ENCODE measurements at regions not wholly inside any gene's neighbourhood (a gene's known extent, or its start where the extent isn't known, plus 50 kb on each side); places are given as distances from the start of the nearest gene placed in this dataset.

DNA sequence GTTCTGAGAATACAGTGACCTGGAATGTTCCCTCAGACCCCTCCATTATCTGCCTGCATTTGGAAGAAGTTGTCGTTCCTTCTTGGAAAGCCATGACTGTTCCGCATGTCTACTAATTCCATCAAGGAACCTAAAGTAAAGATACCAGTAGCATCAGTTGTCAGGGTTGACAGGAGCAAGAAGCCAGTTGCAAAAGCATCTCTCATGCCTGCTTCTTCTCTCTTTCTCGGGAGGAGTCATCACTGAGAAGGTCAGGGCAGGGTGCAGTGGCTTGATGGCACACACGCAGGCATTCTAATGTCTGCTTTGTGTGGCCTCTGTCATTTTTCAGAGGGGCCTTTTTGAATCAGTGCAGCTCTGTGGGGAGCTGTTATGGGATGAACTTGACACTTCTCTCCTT is 276.6 kb upstream of the TPM1 start:
- no peak for TF ChIP-seq YY1 (IDR thresholded peaks at IDR 0.05; ENCODE audit: low read depth)
- TF ChIP-seq FOXM1 (IDR thresholded peaks at IDR 0.05; ENCODE audit: borderline replicate concordance, low read depth): no peak
- TF ChIP-seq EP300 (IDR thresholded peaks at IDR 0.05; ENCODE audit: borderline replicate concordance): no peak
- TF ChIP-seq, protein P1, sequence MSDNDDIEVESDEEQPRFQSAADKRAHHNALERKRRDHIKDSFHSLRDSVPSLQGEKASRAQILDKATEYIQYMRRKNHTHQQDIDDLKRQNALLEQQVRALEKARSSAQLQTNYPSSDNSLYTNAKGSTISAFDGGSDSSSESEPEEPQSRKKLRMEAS (IDR thresholded peaks at IDR 0.05): no peak
- TF ChIP-seq, protein P2, sequence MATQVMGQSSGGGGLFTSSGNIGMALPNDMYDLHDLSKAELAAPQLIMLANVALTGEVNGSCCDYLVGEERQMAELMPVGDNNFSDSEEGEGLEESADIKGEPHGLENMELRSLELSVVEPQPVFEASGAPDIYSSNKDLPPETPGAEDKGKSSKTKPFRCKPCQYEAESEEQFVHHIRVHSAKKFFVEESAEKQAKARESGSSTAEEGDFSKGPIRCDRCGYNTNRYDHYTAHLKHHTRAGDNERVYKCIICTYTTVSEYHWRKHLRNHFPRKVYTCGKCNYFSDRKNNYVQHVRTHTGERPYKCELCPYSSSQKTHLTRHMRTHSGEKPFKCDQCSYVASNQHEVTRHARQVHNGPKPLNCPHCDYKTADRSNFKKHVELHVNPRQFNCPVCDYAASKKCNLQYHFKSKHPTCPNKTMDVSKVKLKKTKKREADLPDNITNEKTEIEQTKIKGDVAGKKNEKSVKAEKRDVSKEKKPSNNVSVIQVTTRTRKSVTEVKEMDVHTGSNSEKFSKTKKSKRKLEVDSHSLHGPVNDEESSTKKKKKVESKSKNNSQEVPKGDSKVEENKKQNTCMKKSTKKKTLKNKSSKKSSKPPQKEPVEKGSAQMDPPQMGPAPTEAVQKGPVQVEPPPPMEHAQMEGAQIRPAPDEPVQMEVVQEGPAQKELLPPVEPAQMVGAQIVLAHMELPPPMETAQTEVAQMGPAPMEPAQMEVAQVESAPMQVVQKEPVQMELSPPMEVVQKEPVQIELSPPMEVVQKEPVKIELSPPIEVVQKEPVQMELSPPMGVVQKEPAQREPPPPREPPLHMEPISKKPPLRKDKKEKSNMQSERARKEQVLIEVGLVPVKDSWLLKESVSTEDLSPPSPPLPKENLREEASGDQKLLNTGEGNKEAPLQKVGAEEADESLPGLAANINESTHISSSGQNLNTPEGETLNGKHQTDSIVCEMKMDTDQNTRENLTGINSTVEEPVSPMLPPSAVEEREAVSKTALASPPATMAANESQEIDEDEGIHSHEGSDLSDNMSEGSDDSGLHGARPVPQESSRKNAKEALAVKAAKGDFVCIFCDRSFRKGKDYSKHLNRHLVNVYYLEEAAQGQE (IDR thresholded peaks at IDR 0.05; ENCODE audit: low read depth): no peak
- TF ChIP-seq, protein P3, sequence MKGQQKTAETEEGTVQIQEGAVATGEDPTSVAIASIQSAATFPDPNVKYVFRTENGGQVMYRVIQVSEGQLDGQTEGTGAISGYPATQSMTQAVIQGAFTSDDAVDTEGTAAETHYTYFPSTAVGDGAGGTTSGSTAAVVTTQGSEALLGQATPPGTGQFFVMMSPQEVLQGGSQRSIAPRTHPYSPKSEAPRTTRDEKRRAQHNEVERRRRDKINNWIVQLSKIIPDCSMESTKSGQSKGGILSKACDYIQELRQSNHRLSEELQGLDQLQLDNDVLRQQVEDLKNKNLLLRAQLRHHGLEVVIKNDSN (IDR thresholded peaks at IDR 0.05): no peak
- no peak for TF ChIP-seq EGR1 (IDR thresholded peaks at IDR 0.05)
- TF ChIP-seq TAF1 (IDR thresholded peaks at IDR 0.05; ENCODE audit: low read depth): no peak
- TF ChIP-seq CREB1 (IDR thresholded peaks at IDR 0.05; ENCODE audit: low read depth): no peak
- TF ChIP-seq CEBPB (IDR thresholded peaks at IDR 0.05): no peak
- TF ChIP-seq NFIC (IDR thresholded peaks at IDR 0.05): no peak
- no peak for TF ChIP-seq TCF12 (IDR thresholded peaks at IDR 0.05; ENCODE audit: low read depth)
- TF ChIP-seq ZBTB7A (IDR thresholded peaks at IDR 0.05; ENCODE audit: low read depth): no peak
- no peak for TF ChIP-seq TEAD4 (IDR thresholded peaks at IDR 0.05)
